OCI-LY3 (cell line): ENCODE measurements at regions not wholly inside any gene's neighbourhood (a gene's known extent, or its start where the extent isn't known, plus 50 kb on each side); places are given as distances from the start of the nearest gene placed in this dataset.

Experiments used
- H2AFZ ChIP-seq: fragments of 200-600, 300-600 bp; shearing (Covaris generic); 2 replicates; pipeline ENCODE4 v1.6.0; 2014; ENCODE audit warnings: antibody characterized with exemption, low read depth, low read length
- H3K27ac ChIP-seq: fragments of 200-600, 300-600 bp; sonication (generic); 2 replicates; pipeline ENCODE4 v1.5.1; 2014; ENCODE audit warnings: mild to moderate bottlenecking, low read length, moderate library complexity, mixed read lengths
- H3K27me3 ChIP-seq: fragments of 200-600, 300-600 bp; sonication (generic); 2 replicates; pipeline ENCODE4 v1.6.1; 2014; ENCODE audit warnings: low read depth, low read length, mixed read lengths
- H3K36me3 ChIP-seq: fragments of 200-600, 300-600 bp; sonication (generic); replicated peaks from 2 replicates; pipeline ENCODE3; 2014; ENCODE audit warnings: low read depth, low read length, mixed read lengths
- H3K4me1 ChIP-seq: fragments of 300-600, 200-600 bp; sonication (generic); 2 replicates; pipeline ENCODE4 v1.6.1; 2014; ENCODE audit warnings: low read length, mixed read lengths
- H3K4me2 ChIP-seq: fragments of 200-600, 300-600 bp; sonication (generic); 2 replicates; pipeline ENCODE4 v1.6.1; 2014; ENCODE audit warnings: low read length, mixed read lengths
- H3K4me3 ChIP-seq: fragments of 300-600, 200-600 bp; sonication (generic); 2 replicates; pipeline ENCODE4 v1.5.1; 2014; ENCODE audit warnings: antibody characterized with exemption, mild to moderate bottlenecking, low read length, moderate library complexity
- H3K79me2 ChIP-seq: fragments of 300-600, 200-600 bp; shearing (Covaris generic); 2 replicates; pipeline ENCODE4 v1.6.1; 2014; ENCODE audit warnings: mild to moderate bottlenecking, low read length, mixed read lengths
- H3K9ac ChIP-seq: fragments of 300-600, 200-600 bp; shearing (Covaris generic); 2 replicates; pipeline ENCODE4 v1.6.0; 2014; ENCODE audit warnings: mild to moderate bottlenecking, low read length, moderate library complexity
- H3K9me3 ChIP-seq: fragments of 200-600, 300-600 bp; shearing (Covaris generic); 2 replicates; pipeline ENCODE4 v1.6.1; 2014; ENCODE audit warnings: low read length, mixed read lengths; ENCODE audit not compliant: insufficient read depth
- H4K20me1 ChIP-seq: fragments of 200-600, 300-600 bp; sonication (generic); 2 replicates; pipeline ENCODE4 v1.6.1; 2016; ENCODE audit warnings: low read length, mixed read lengths; ENCODE audit not compliant: insufficient read depth
- EZH2phosphoT487 ChIP-seq: fragments of 200-600 bp; shearing (Covaris generic); IDR thresholded peaks from 2 replicates; pipeline ENCODE4 v1.6.1; 2018; ENCODE audit warnings: antibody characterized with exemption, mixed run types, low read depth
- TF ChIP-seq, protein P1 (sequence below): fragments of 200-600, 300-600 bp; sonication (generic); IDR thresholded peaks from 2 replicates; pipeline ENCODE4 v1.5.1; 2014; ENCODE audit warnings: antibody characterized with exemption, low read length, low read depth

DNA sequence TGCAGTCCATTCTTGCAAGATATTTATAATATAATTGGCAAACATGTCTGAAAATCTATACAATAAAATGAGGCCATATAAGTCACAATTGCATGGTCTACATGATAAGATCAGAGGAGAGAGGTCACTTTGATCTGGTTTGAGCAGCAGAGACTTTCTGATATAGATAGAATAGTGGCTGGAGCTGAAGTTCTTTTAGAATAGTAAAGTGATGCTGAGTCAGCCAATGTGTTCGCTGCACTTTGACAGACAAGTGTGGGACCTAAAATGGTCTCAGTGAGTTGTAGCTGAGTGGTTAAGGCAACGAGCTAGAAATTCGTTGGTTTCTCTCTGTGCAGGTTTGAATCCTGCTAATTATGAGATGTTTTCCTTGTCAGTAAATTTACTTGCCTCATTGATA is 257.0 kb upstream of the C11orf87 start:
- H4K20me1 ChIP-seq = no peaks in the 10 kb centered on the region
- no peaks in the 10 kb centered on the region for H3K4me1 ChIP-seq
- no peaks in the 10 kb centered on the region for H3K36me3 ChIP-seq
- H3K79me2 ChIP-seq = no peaks in the 10 kb centered on the region
- no peak overlapping the region for H3K9ac ChIP-seq
- no peak overlapping the region for H3K4me2 ChIP-seq
- no peaks in the 10 kb centered on the region for H3K27me3 ChIP-seq
- no peak overlapping the region for H3K27ac ChIP-seq
- H2AFZ ChIP-seq = no peak overlapping the region
- TF ChIP-seq, protein P1, sequence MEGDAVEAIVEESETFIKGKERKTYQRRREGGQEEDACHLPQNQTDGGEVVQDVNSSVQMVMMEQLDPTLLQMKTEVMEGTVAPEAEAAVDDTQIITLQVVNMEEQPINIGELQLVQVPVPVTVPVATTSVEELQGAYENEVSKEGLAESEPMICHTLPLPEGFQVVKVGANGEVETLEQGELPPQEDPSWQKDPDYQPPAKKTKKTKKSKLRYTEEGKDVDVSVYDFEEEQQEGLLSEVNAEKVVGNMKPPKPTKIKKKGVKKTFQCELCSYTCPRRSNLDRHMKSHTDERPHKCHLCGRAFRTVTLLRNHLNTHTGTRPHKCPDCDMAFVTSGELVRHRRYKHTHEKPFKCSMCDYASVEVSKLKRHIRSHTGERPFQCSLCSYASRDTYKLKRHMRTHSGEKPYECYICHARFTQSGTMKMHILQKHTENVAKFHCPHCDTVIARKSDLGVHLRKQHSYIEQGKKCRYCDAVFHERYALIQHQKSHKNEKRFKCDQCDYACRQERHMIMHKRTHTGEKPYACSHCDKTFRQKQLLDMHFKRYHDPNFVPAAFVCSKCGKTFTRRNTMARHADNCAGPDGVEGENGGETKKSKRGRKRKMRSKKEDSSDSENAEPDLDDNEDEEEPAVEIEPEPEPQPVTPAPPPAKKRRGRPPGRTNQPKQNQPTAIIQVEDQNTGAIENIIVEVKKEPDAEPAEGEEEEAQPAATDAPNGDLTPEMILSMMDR = no peak
- TF ChIP-seq EZH2phosphoT487 = no peak
- H3K4me3 ChIP-seq = no peak overlapping the region
- no peaks in the 10 kb centered on the region for H3K9me3 ChIP-seq

DNA sequence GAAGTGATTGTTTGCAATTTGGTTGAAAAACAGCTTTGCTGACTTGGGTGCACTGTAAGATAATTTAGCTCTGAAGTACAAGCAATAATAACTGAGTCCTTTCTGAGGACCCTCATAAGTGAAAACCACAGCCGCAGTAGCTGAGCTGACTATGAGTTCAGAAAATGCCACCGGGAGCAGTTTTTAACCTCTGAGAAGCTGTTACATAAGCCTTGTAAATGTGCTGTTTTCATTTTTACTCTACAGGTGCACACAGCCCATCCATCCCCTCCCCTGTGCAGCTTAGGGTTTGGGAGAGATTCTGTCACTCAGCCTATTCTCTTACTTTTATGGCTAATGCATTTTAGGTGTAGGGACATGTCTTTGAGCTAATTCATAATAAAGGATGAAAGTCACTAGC is 255.5 kb upstream of the C11orf87 start:
- no peaks in the 10 kb centered on the region for H3K36me3 ChIP-seq
- H4K20me1 ChIP-seq = no peaks in the 10 kb centered on the region
- H3K4me3 ChIP-seq = no peak overlapping the region
- no peaks in the 10 kb centered on the region for H3K27me3 ChIP-seq
- no peak overlapping the region for H3K9ac ChIP-seq
- H3K9me3 ChIP-seq = no peaks in the 10 kb centered on the region
- H3K4me2 ChIP-seq = no peak overlapping the region
- no peaks in the 10 kb centered on the region for H3K79me2 ChIP-seq
- no peak overlapping the region for H3K27ac ChIP-seq
- no peak for TF ChIP-seq EZH2phosphoT487
- TF ChIP-seq, protein P1 = no peak
- no peaks in the 10 kb centered on the region for H3K4me1 ChIP-seq
- no peak overlapping the region for H2AFZ ChIP-seq

DNA sequence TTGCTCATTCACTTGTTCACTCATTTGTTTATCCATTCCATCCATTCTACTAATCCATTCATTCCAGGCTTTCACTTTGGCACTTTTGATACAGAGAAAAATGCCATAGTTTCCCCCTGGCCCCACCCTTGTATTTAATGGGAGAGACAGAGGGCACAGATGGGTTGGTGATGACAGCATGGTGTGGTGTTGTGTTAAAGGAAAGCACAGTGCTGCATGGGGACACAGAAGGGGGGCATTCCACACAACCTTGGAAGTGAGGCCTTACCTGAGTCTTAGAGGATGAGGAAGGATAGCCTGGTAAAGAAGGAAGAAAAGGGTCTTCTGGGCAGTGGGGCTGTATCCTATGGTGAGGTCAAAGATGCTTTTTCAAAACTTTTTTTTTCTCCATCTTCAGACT is 248.5 kb upstream of the C11orf87 start:
- no peak overlapping the region for H3K4me3 ChIP-seq
- no peak overlapping the region for H3K4me2 ChIP-seq
- H3K36me3 ChIP-seq = no peaks in the 10 kb centered on the region
- H3K4me1 ChIP-seq = no peaks in the 10 kb centered on the region
- no peaks in the 10 kb centered on the region for H3K27me3 ChIP-seq
- H3K9ac ChIP-seq = no peak overlapping the region
- no peaks in the 10 kb centered on the region for H3K79me2 ChIP-seq
- H3K27ac ChIP-seq = no peak overlapping the region
- no peak for TF ChIP-seq EZH2phosphoT487
- TF ChIP-seq, protein P1 = no peak
- H4K20me1 ChIP-seq = no peaks in the 10 kb centered on the region
- H2AFZ ChIP-seq = no peak overlapping the region
- H3K9me3 ChIP-seq = no peaks in the 10 kb centered on the region

DNA sequence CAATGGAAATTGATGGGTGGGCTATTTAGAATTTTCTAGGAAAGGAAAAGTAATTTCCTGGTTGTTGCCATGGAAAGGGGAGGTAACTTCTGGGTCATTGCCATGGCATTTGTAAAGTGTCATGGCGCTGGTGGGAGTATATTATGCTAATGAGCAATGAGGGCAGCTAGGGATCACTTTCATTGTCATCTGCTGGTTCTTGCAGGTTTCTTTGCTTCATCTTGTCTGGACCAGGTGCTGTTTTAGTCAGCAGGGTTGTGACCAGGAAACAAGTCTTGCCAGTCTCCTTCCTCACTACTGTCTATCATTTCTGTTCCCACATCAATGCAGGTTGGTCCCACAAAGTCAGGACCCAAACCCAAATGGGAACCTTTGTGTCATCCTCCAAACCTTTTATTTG is 237.6 kb upstream of the C11orf87 start:
- H3K36me3 ChIP-seq = no peaks in the 10 kb centered on the region
- no peaks in the 10 kb centered on the region for H3K9me3 ChIP-seq
- no peak overlapping the region for H3K4me3 ChIP-seq
- H3K79me2 ChIP-seq = no peaks in the 10 kb centered on the region
- no peaks in the 10 kb centered on the region for H3K4me1 ChIP-seq
- no peak overlapping the region for H3K27ac ChIP-seq
- H4K20me1 ChIP-seq = no peaks in the 10 kb centered on the region
- H3K9ac ChIP-seq = no peak overlapping the region
- H3K4me2 ChIP-seq = no peak overlapping the region
- TF ChIP-seq EZH2phosphoT487 = no peak
- TF ChIP-seq, protein P1 = no peak
- no peaks in the 10 kb centered on the region for H3K27me3 ChIP-seq
- H2AFZ ChIP-seq = no peak overlapping the region
